CD4-positive, CD25-positive, alpha-beta regulatory T cell (primary cell): ENCODE measurements at regions not wholly inside any gene's neighbourhood (a gene's known extent, or its start where the extent isn't known, plus 50 kb on each side); places are given as distances from the start of the nearest gene placed in this dataset.

Source experiments
- ATAC-seq, 2 donors: fragments of 150-1000 bp; cut with Tn5 transposase; one replicate each; pipeline ENCODE4 v1.10.0; 2021; ENCODE audit warnings: low read depth in 2 of 2, moderate number of reproducible peaks in 2 of 2, moderate library complexity in 1 of 2
- DNase-seq, 3 donors: peaks; one replicate each; pipeline versions ENCODE4 v3.0.0 to v3.0.0-alpha.2; 2012 to 2022; ENCODE audit warnings: mixed read lengths in 1 of 3
- H3K27ac ChIP-seq: one replicate; pipeline ENCODE4 v1.7.0; 2013; ENCODE audit warnings: mild to moderate bottlenecking, low read length; ENCODE audit not compliant: insufficient read depth, poor library complexity, severe bottlenecking
- H3K27me3 ChIP-seq: one replicate; pipeline ENCODE4 v1.7.0; 2013; ENCODE audit warnings: low read length; ENCODE audit not compliant: control insufficient read depth, insufficient read depth
- H3K36me3 ChIP-seq: one replicate; pipeline ENCODE4 v1.7.0; 2013; ENCODE audit warnings: mild to moderate bottlenecking, low read length, moderate library complexity; ENCODE audit not compliant: control insufficient read depth, insufficient read depth
- H3K4me1 ChIP-seq: 2 replicates; pipeline ENCODE4 v1.7.0; 2013; ENCODE audit warnings: mild to moderate bottlenecking, low read length; ENCODE audit not compliant: insufficient read depth, control insufficient read depth, poor library complexity, severe bottlenecking
- H3K4me3 ChIP-seq: one replicate; pipeline ENCODE4 v1.7.0; 2013; ENCODE audit warnings: low read depth, mild to moderate bottlenecking, low read length, moderate library complexity
- H3K9me3 ChIP-seq, 2 experiments: 1 replicate in 1 of 2; 2 replicates in 1 of 2; pipeline ENCODE4 v1.7.0; 2013; ENCODE audit warnings: low read length in 2 of 2, mild to moderate bottlenecking in 1 of 2, moderate library complexity in 1 of 2; ENCODE audit not compliant: control insufficient read depth in 2 of 2
- H3K27ac Mint-ChIP-seq, 3 donors: one replicate each; pipeline ENCODE4 v1.8.0; 2020 to 2022; ENCODE audit warnings: mild to moderate bottlenecking in 3 of 3, mixed read lengths in 3 of 3, moderate library complexity in 2 of 3
- H3K27me3 Mint-ChIP-seq: one replicate; pipeline ENCODE4 v1.8.0; 2022; ENCODE audit warnings: mild to moderate bottlenecking, mixed read lengths
- H3K36me3 Mint-ChIP-seq: one replicate; pipeline ENCODE4 v1.8.0; 2020; ENCODE audit warnings: mixed read lengths
- H3K4me1 Mint-ChIP-seq, 4 donors: one replicate each; pipeline ENCODE4 v1.8.0; 2020 to 2022; ENCODE audit warnings: mixed read lengths in 4 of 4, mild to moderate bottlenecking in 1 of 4
- H3K4me3 Mint-ChIP-seq, 4 donors: one replicate each; pipeline ENCODE4 v1.8.0; 2020 to 2022; ENCODE audit warnings: mild to moderate bottlenecking in 4 of 4, mixed read lengths in 4 of 4, moderate library complexity in 3 of 4
- H3K9me3 Mint-ChIP-seq, 7 donors: one replicate each; pipeline ENCODE4 v1.8.0; 2020 to 2022; ENCODE audit warnings: mixed read lengths in 7 of 7, mild to moderate bottlenecking in 3 of 7, moderate library complexity in 2 of 7

DNA sequence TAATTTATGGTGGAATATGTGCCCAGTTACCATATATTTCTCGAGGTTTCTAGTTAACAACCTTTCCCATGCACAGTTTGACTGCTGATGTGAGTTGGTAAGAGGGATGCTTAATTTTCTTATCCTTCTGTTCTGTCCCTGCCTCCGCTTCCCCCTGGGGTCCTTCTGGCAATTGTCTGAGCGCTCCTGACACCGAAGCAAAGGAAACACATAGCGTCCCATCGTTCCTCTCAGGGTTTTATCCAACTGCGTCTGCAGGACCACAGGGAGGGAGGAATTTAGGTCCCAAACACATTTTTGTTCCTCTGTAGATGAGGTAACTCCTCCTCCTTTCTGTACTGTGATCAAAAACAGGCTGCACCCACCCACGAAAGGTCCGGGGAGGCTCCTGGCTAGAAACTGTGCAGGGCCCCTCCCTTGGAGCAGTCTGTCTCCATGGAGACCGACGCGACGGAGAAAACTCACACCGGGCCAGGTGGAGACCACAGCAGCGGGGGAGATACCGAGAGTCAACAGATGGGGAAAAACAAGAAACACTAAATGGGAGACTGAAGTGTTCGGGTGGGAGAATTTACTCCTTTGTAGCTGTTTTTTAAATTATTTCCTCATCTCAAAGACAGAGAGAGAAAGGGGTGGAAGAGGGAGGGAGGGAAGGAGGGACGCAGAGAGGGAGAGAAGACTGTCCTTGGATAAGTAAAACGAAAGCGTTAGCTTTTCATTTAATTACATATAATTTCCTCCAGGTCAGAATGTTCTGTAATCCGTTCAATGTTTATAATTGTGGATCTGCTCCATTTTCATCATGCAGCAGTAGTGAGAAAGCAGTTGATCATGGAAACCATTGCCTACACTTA is 191.8 kb upstream of the NBEA start:
- Mint-ChIP-seq H3K4me1 (no peaks in the 10 kb centered on the region), H3K9me3 (peaks cover 0 to 12% (median 1%) of the 10 kb centered on the region in 7 donors), H3K4me3 (no peak overlapping the region), H3K36me3 (no peaks in the 10 kb centered on the region), H3K27ac (no peak overlapping the region), H3K27me3 (no peaks in the 10 kb centered on the region)
- H3K27me3 ChIP-seq = no peaks in the 10 kb centered on the region
- H3K4me1 ChIP-seq = no peaks in the 10 kb centered on the region
- no peaks in the 10 kb centered on the region for H3K9me3 ChIP-seq
- H3K27ac ChIP-seq = no peak overlapping the region
- H3K4me3 ChIP-seq = no peak overlapping the region
- no peaks in the 10 kb centered on the region for H3K36me3 ChIP-seq
- DNase-seq (no peak), ATAC-seq (no peak)

DNA sequence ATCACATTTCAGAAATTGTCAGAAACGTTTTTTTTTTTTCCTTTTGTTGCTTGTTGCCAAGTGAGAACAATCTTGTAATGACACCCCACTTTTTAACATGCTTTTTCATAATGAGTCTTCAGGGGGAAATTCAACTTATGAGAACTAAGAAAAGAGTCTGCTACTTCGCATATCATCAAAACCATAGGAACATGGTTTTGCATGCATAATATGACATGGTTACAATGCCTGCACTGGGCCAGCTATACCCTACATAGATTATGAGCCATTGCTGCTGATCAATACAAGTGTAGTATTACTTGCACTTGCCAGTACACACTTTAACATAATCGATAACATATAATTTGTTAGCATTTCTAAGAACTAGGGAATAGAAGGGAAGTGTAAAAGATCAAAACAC is 191.0 kb upstream of the NBEA start:
- Histone ChIP-seq H3K36me3 (no peaks in the 10 kb centered on the region), H3K9me3 (no peaks in the 10 kb centered on the region), H3K4me3 (no peak overlapping the region), H3K27ac (no peak overlapping the region), H3K4me1 (no peaks in the 10 kb centered on the region), H3K27me3 (no peaks in the 10 kb centered on the region)
- DNase-seq = no peak
- no peak overlapping the region for H3K27ac Mint-ChIP-seq
- H3K4me1 Mint-ChIP-seq = no peaks in the 10 kb centered on the region
- ATAC-seq = no peak
- H3K9me3 Mint-ChIP-seq = peaks cover 0 to 12% (median 0%) of the 10 kb centered on the region in 7 donors
- no peak overlapping the region for H3K4me3 Mint-ChIP-seq
- H3K27me3 Mint-ChIP-seq = no peaks in the 10 kb centered on the region
- no peaks in the 10 kb centered on the region for H3K36me3 Mint-ChIP-seq

DNA sequence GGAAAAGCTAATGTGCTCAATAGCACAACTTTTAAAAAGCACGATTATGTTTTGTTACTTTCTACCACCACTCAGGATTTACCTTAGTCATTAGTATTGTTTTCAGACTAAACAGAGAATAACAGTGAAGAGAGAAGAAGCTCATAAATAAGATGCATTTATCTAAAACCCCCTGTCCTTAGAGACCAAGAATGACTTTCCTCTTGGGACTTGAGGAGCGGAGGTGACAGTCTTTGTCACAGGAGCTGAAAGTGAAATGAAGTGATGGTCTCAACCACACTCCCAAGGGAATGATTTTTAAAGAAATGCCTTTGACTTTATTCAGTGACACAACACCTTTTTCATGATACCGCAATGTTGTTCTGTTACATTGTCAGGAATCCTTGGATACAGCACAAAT is 190.6 kb upstream of the NBEA start:
- no peaks in the 10 kb centered on the region for H3K36me3 Mint-ChIP-seq
- no peaks in the 10 kb centered on the region for H3K27me3 ChIP-seq
- no peak overlapping the region for H3K27ac Mint-ChIP-seq
- H3K4me1 Mint-ChIP-seq = no peaks in the 10 kb centered on the region
- no peaks in the 10 kb centered on the region for H3K9me3 ChIP-seq
- peaks cover 0 to 12% (median 0%) of the 10 kb centered on the region in 7 donors for H3K9me3 Mint-ChIP-seq
- no peak overlapping the region for H3K4me3 ChIP-seq
- H3K27ac ChIP-seq = no peak overlapping the region
- no peak for ATAC-seq
- H3K4me1 ChIP-seq = no peaks in the 10 kb centered on the region
- no peak overlapping the region for H3K4me3 Mint-ChIP-seq
- no peaks in the 10 kb centered on the region for H3K36me3 ChIP-seq
- no peaks in the 10 kb centered on the region for H3K27me3 Mint-ChIP-seq
- no peak for DNase-seq

DNA sequence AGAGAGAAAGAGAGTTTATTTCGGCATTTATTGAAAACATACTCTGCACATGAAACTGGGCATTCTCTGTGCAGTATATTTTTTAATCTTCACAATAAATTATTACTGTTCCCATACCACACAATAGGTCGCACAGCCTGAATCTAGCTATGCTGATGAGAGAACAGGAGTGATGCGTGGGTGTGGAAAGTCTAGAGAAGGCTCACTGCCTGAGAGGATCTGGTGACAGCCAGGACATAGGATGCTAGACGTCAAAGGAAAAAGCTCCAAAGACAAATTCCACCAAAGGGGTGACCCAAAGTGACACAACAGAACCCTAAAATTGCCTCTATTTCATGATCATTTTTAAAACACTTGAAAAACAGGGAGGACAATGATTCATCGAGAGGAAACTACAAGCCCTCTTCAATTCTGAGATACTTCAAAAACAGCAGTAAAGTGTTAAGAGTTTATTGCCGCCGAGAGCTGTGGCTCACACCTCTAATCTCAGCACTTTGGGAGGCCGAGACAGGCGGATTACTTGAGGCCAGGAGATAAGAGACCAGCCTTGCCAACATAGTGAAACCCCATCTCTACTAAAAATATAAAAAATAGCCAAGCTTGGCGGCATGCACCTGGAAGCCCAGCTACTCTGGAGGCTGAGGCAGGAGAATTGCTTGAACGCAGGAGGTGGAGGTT is 189.6 kb upstream of the NBEA start:
- Mint-ChIP-seq H3K4me1 (no peaks in the 10 kb centered on the region), H3K9me3 (peaks cover 0 to 7% (median 0%) of the 10 kb centered on the region in 7 donors), H3K36me3 (no peaks in the 10 kb centered on the region), H3K27me3 (no peaks in the 10 kb centered on the region), H3K4me3 (no peak overlapping the region), H3K27ac (no peak overlapping the region)
- ATAC-seq = no peak
- no peaks in the 10 kb centered on the region for H3K9me3 ChIP-seq
- no peak for DNase-seq
- no peak overlapping the region for H3K27ac ChIP-seq
- no peak overlapping the region for H3K4me3 ChIP-seq
- no peaks in the 10 kb centered on the region for H3K4me1 ChIP-seq
- no peaks in the 10 kb centered on the region for H3K27me3 ChIP-seq
- H3K36me3 ChIP-seq = no peaks in the 10 kb centered on the region

DNA sequence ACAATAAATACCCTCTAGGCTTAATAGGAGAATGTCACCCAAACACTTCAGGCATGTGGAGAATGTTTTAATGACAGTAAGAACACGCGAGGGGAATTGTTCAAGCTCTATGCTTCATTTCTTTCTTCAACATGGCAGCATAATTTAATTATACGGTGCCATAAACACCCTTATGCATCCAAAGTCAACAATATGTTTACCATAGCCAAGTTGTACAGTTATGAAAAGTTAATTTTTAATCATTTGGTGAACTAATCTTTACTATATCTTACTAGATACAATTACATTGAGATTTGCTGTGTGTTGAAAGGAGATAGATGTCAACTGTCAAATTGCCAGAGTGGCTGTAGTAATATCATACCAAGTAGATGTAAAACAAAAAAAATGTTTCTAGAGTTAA is 185.9 kb upstream of the NBEA start:
- H3K4me3 Mint-ChIP-seq = no peak overlapping the region

DNA sequence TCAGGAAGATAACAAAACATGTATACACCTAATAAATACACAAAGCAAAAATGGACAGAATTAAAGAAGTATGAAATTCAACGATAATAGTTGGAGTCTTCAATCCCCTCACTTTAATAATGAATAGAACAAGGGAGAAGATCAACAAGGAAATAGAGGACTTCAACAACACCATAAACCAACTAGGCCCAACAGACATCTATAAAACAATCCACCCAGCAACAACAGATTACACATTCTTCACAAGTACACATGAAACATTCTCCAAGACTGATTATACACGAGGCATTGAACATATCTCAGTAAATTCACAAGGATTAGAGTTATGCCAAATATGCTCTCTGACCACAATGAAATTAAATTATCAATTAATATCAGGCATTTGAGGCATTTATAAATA is 185.5 kb upstream of the NBEA start:
- no peaks in the 10 kb centered on the region for H3K36me3 Mint-ChIP-seq
- Histone ChIP-seq H3K27me3 (no peaks in the 10 kb centered on the region), H3K36me3 (no peaks in the 10 kb centered on the region), H3K4me1 (no peaks in the 10 kb centered on the region), H3K4me3 (no peak overlapping the region), H3K27ac (no peak overlapping the region), H3K9me3 (peaks cover 0 to 1% of the 10 kb centered on the region in 2 experiments)
- ATAC-seq (no peak), DNase-seq (no peak)
- peaks cover 0 to 3% (median 0%) of the 10 kb centered on the region in 7 donors for H3K9me3 Mint-ChIP-seq
- H3K4me3 Mint-ChIP-seq = no peak overlapping the region
- H3K4me1 Mint-ChIP-seq = no peaks in the 10 kb centered on the region
- H3K27ac Mint-ChIP-seq = no peak overlapping the region
- no peaks in the 10 kb centered on the region for H3K27me3 Mint-ChIP-seq

More for the DNA sequence above, 185.9 kb upstream of the NBEA start:
- H3K27ac ChIP-seq = no peak overlapping the region
- no peaks in the 10 kb centered on the region for H3K27me3 ChIP-seq
- H3K36me3 ChIP-seq = no peaks in the 10 kb centered on the region
- no peaks in the 10 kb centered on the region for H3K4me1 ChIP-seq
- H3K4me3 ChIP-seq = no peak overlapping the region
- H3K36me3 Mint-ChIP-seq = no peaks in the 10 kb centered on the region
- no peaks in the 10 kb centered on the region for H3K27me3 Mint-ChIP-seq
- no peaks in the 10 kb centered on the region for H3K4me1 Mint-ChIP-seq
- peaks cover 0 to 5% (median 1%) of the 10 kb centered on the region in 7 donors for H3K9me3 Mint-ChIP-seq
- peaks cover 0 to under 1% of the 10 kb centered on the region in 2 experiments for H3K9me3 ChIP-seq
- DNase-seq = no peak
- ATAC-seq = no peak
- no peak overlapping the region for H3K27ac Mint-ChIP-seq

DNA sequence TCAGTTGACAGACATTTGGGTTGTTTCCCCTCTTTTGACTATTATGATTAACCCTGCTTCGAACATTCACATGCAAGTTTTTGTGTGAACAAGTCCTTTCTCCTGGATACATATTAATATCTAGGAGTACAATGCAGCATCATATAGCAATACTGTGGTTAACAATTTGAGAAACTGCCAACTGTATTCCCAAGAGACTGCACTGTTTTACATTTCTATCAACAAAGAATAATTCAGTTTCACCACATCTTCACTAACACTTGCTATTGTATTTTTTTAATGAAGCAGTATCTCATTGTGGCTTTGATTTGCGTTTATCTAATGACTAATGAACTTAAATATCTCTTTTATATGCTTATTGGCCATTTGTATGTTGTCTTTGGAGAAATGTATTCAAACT is 184.6 kb upstream of the NBEA start:
- H3K4me3 Mint-ChIP-seq = no peak overlapping the region
- no peak for DNase-seq
- Histone ChIP-seq H3K36me3 (no peaks in the 10 kb centered on the region), H3K27me3 (no peaks in the 10 kb centered on the region), H3K27ac (no peak overlapping the region), H3K4me1 (no peaks in the 10 kb centered on the region), H3K4me3 (no peak overlapping the region), H3K9me3 (peaks cover 0 to 1% of the 10 kb centered on the region in 2 experiments)
- no peaks in the 10 kb centered on the region for H3K36me3 Mint-ChIP-seq
- no peaks in the 10 kb centered on the region for H3K4me1 Mint-ChIP-seq
- no peaks in the 10 kb centered on the region for H3K27me3 Mint-ChIP-seq
- H3K27ac Mint-ChIP-seq = no peak overlapping the region
- no peak for ATAC-seq
- H3K9me3 Mint-ChIP-seq = peaks cover 0 to 3% (median 0%) of the 10 kb centered on the region in 7 donors
